Neural cell (in vitro differentiated cells): ENCODE measurements at regions not wholly inside any gene's neighbourhood (a gene's known extent, or its start where the extent isn't known, plus 50 kb on each side); places are given as distances from the start of the nearest gene placed in this dataset.

Source experiments
- CTCF ChIP-seq: fragments of 450-650 bp; IDR thresholded peaks from 2 replicates; pipeline ENCODE4 v1.5.1; 2014; ENCODE audit warnings: antibody characterized with exemption, mild to moderate bottlenecking, moderate library complexity; ENCODE audit not compliant: poor library complexity, severe bottlenecking
- EP300 ChIP-seq: fragments of 450-650 bp; conservative IDR thresholded peaks from 2 replicates; pipeline ENCODE4 v1.6.1; 2014; ENCODE audit warnings: antibody characterized with exemption, mild to moderate bottlenecking, moderate library complexity; ENCODE audit not compliant: poor library complexity, severe bottlenecking
- EZH2 ChIP-seq: fragments of 200-600, 300-800 bp; shearing (Covaris generic), sonication (generic); IDR thresholded peaks from 2 replicates; pipeline ENCODE4 v1.6.1; 2014; ENCODE audit warnings: antibody characterized with exemption, low read length, borderline replicate concordance, mild to moderate bottlenecking; ENCODE audit not compliant: insufficient read depth, poor library complexity, severe bottlenecking
- SMC3 ChIP-seq: fragments of 450-650 bp; conservative IDR thresholded peaks from 2 replicates; pipeline ENCODE4 v1.6.1; 2014; ENCODE audit warnings: antibody characterized with exemption, mild to moderate bottlenecking, moderate library complexity; ENCODE audit not compliant: poor library complexity

GRCh38 chr15:85316244-85316934 is 64.0 kb upstream of the AKAP13 start:
- no peak for TF ChIP-seq EZH2
- TF ChIP-seq EP300, result no peak
- no peak for TF ChIP-seq CTCF
- TF ChIP-seq SMC3, result no peak
